ENCODE measurements at regions not wholly inside any gene's neighbourhood (a gene's known extent, or its start where the extent isn't known, plus 50 kb on each side); places are given as distances from the start of the nearest gene placed in this dataset.

DNA sequence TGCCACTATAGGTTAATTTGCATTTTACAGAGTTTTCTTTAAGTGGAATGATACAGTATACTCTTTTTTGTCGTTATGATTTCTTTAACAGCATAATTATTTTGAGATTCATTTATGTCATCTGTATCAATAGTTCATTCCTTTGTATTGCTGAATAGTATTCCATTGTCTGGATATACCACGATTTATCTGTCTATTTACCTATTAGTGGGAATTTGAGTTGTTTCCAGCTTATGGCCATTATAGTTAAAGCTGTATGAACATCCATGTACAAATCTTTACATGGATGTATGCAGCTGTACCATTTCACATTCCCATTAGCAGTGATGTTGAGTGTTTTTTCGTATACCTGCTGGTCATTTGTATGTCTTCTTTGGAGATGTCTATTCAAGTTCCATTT is 163.9 kb downstream of the ETNK1 start:
- dilution Hi-C loops (cut with HindIII; ENCODE audit: low sequenced_read_pairs, unreplicated experiment) (no loop called here), in situ Hi-C loops (cut with MboI; ENCODE audit: low sequenced_read_pairs) (no loop called here), intact Hi-C loops (cut with micrococcal nuclease) (no loop called here)
- no peak overlapping the region for H2AFZ ChIP-seq (replicated peaks; ENCODE audit: low read length, poor library complexity)
- H4K20me1 ChIP-seq (ENCODE audit: insufficient read depth, low read length) = no peaks in the 10 kb centered on the region
- CTCF ChIA-PET = interaction anchor here (0.6 to 0.7 kb wide), 2 partner anchors 23 to 118 kb away, joined by 3 to 4 read pairs; no protein-coding TSS in a partner anchor
- ATAC-seq (ENCODE audit: low read depth) (no peak), DNase-seq (no peak)
- no peak overlapping the region for H3K4me3 ChIP-seq (ENCODE audit: insufficient read depth, low read depth, low read length)
- no peaks in the 10 kb centered on the region for H3K36me3 ChIP-seq (ENCODE audit: control insufficient read depth, insufficient read depth, low read length)
- no peak overlapping the region for H3K27ac ChIP-seq (ENCODE audit: insufficient read depth, low read length)
- no peak overlapping the region for H4K5ac ChIP-seq (ENCODE audit: low read depth, low read length)
- no peak overlapping the region for H2BK120ac ChIP-seq (ENCODE audit: low read depth, low read length)
- WGBS, 2 experiments (ENCODE audit: extremely low coverage in 2 of 2, insufficient read length in 1 of 2) = no CpG with 5 or more reads among the region's 3 CpGs
- H2AK5ac ChIP-seq (ENCODE audit: low read depth, low read length) = no peak overlapping the region
- H2BK15ac ChIP-seq (ENCODE audit: low read depth, low read length) = no peak overlapping the region
- H2AK9ac ChIP-seq (replicated peaks; ENCODE audit: low read depth, low read length, poor library complexity) = no peak overlapping the region
- H4K91ac ChIP-seq (ENCODE audit: insufficient read depth, low read depth, low read length) = no peak overlapping the region
- no peak overlapping the region for H3K18ac ChIP-seq (ENCODE audit: low read depth, low read length)
- H3K4ac ChIP-seq (ENCODE audit: low read depth, low read length) = no peak overlapping the region
- no peak overlapping the region for H3K56ac ChIP-seq (ENCODE audit: extremely low read depth, insufficient read depth, low read length)
- no peaks in the 10 kb centered on the region for H3K79me1 ChIP-seq (ENCODE audit: low read depth in 1 of 2, low read length in 2 of 2)
- H2BK20ac ChIP-seq (ENCODE audit: low read depth, low read length) = no peak overlapping the region
- H3K23ac ChIP-seq (ENCODE audit: low read depth, low read length) = no peak overlapping the region
- POLR2A ChIA-PET (ENCODE audit: unreplicated experiment) = no interaction called here
- TF ChIP-seq RCOR1 (IDR thresholded peaks at IDR 0.05; ENCODE audit: insufficient replicate concordance, low read length) = no peak
- no peaks in the 10 kb centered on the region for H3K9me3 ChIP-seq (ENCODE audit: control insufficient read depth, insufficient read depth, low read length)
- BruUV-seq (replicated peaks) = no TSS peak
- no peaks in the 10 kb centered on the region for H3K27me3 ChIP-seq (ENCODE audit: control insufficient read depth, insufficient read depth, low read length)
- H3K9ac ChIP-seq (ENCODE audit: low read depth, low read length) = no peak overlapping the region
- H3K14ac ChIP-seq (replicated peaks; ENCODE audit: low read depth, low read length) = no peak overlapping the region
- no peaks in the 10 kb centered on the region for H3K9me1 ChIP-seq (ENCODE audit: insufficient read depth, low read length)
- H4K8ac ChIP-seq (ENCODE audit: low read depth in 2 of 2, low read length in 2 of 2) = no peak overlapping the region
- no peaks in the 10 kb centered on the region for H3K4me1 ChIP-seq (ENCODE audit: control insufficient read depth, insufficient read depth, low read length)
- no peak overlapping the region for H2BK5ac ChIP-seq (ENCODE audit: low read depth, low read length, poor library complexity, severe bottlenecking)
- no peak overlapping the region for H3K4me2 ChIP-seq (ENCODE audit: low read depth, low read length)
